ENCODE measurements at regions not wholly inside any gene's neighbourhood (a gene's known extent, or its start where the extent isn't known, plus 50 kb on each side); places are given as distances from the start of the nearest gene placed in this dataset.
"Not testable (repeated sequence)": the region's sequence is repeated elsewhere in the genome, so short reads cannot be mapped to it uniquely, and the experiment has no call there.

DNA sequence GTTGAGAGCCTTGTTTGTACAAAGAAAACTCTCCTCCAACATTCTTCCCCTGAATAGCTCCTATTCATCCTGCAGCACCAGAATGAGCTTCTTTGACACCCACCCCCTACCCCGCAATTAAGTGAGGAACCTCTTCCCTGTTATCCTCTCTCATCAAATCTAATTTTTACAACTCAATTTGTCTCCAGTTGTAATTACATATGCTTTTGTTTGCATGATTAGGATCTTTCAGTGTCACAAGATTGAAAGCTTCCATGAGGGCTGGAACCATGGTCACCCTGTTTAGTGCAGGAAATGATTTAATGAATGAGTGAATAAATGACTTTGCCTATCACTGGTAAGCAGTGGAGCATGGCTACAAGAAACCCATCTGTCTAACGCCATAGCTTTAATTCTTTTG, 334.6 kb upstream of the KLHL29 start:
- Histone ChIP-seq H3K36me3 (no peaks in the 10 kb centered on the region), H3K27me3 (no peaks in the 10 kb centered on the region), H3K9me3 (no peaks in the 10 kb centered on the region), H3K4me1 (no peaks in the 10 kb centered on the region), H3K4me3 (no peak overlapping the region), H3K27ac (no peak overlapping the region)
- TF ChIP-seq POLR2A (IDR thresholded peaks at IDR 0.05) (no peak), CTCF (IDR thresholded peaks at IDR 0.05) (no peak), POLR2AphosphoS5 (IDR thresholded peaks at IDR 0.05; ENCODE audit: insufficient read depth in 1 of 2, low read depth in 1 of 2) (no peak)
- no peak for DNase-seq (ENCODE audit: extremely low spot score in 2 of 2)
- intact Hi-C loops (cut with DNase I), result no loop called here

DNA sequence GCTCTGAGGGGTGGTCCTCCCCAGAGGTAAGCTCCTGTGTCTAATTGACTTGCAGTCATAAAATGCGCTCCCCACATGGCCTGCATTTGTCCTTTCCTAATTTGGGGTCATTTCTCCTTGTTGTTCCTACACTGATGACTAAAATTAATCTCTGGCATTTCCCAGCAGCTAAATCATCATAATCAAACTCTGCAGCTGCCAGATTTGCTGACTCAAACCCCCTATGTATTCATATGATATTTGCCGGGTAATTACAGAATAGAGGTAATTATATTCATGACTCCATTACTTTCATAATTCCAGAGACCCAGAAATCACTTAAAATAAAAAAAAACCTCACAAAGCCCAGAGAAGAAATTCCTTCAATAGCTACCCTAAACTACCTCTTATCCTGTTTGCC, 331.4 kb upstream of the KLHL29 start:
- no peak for DNase-seq (ENCODE audit: extremely low spot score in 2 of 2)
- H3K9me3 ChIP-seq, result no peaks in the 10 kb centered on the region
- intact Hi-C loops (cut with DNase I), result no loop called here
- no peaks in the 10 kb centered on the region for H3K27me3 ChIP-seq
- no peak overlapping the region for H3K27ac ChIP-seq
- H3K4me1 ChIP-seq, result no peaks in the 10 kb centered on the region
- no peaks in the 10 kb centered on the region for H3K36me3 ChIP-seq
- no peak overlapping the region for H3K4me3 ChIP-seq
- no peak for TF ChIP-seq POLR2A (IDR thresholded peaks at IDR 0.05)
- no peak for TF ChIP-seq POLR2AphosphoS5 (IDR thresholded peaks at IDR 0.05; ENCODE audit: insufficient read depth in 1 of 2, low read depth in 1 of 2)
- TF ChIP-seq CTCF (IDR thresholded peaks at IDR 0.05), result no peak

- TF ChIP-seq POLR2A (IDR thresholded peaks at IDR 0.05) (no peak), CTCF (IDR thresholded peaks at IDR 0.05) (no peak)
- DNase-seq (ENCODE audit: extremely low spot score in 2 of 2), result no peak
- Histone ChIP-seq H3K36me3 (no peaks in the 10 kb centered on the region), H3K9me3 (no peaks in the 10 kb centered on the region), H3K4me3 (no peak overlapping the region), H3K4me1 (no peaks in the 10 kb centered on the region), H3K27me3 (no peaks in the 10 kb centered on the region), H3K27ac (no peak overlapping the region)
- intact Hi-C loops (cut with DNase I), result no loop called here
These were observed 329.7 kb upstream of the KLHL29 start for GRCh38 chr2:23055251-23055650.

DNA sequence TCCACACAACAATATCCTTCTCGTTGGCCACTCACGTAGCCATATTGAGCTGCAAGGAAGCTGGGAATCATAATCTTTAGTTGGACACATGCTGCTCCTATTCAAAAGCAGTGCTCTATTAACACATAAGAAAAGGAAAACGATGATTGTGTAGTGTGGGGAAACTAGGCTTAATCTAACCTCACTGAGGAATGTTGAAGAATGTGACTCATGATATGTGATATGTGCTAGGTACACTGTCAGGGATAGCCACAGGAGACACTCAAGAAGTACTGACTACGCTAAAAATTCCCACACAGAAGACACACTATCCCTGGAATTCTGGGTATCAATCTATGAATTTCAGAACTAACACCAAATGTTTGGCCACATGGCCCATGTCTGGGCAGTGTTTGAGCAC, 328.1 kb upstream of the KLHL29 start:
- intact Hi-C loops (cut with DNase I); DNase-seq (ENCODE audit: extremely low spot score in 2 of 2); H3K27ac ChIP-seq: not testable (repeated sequence)

GRCh38 chr2:23058435-23058834, 326.5 kb upstream of the KLHL29 start:
- Histone ChIP-seq H3K27ac (no peak overlapping the region), H3K4me1 (no peaks in the 10 kb centered on the region), H3K9me3 (no peaks in the 10 kb centered on the region), H3K4me3 (no peak overlapping the region), H3K27me3 (no peaks in the 10 kb centered on the region), H3K36me3 (no peaks in the 10 kb centered on the region)
- intact Hi-C loops (cut with DNase I), result no loop called here
- TF ChIP-seq POLR2A (IDR thresholded peaks at IDR 0.05) (no peak), CTCF (IDR thresholded peaks at IDR 0.05) (no peak), POLR2AphosphoS5 (IDR thresholded peaks at IDR 0.05; ENCODE audit: insufficient read depth in 1 of 2, low read depth in 1 of 2) (no peak)
- no peak for DNase-seq (ENCODE audit: extremely low spot score in 2 of 2)

More for the DNA sequence above, 328.1 kb upstream of the KLHL29 start:
- H3K4me1 ChIP-seq, H3K9me3 ChIP-seq, H3K4me3 ChIP-seq, H3K27me3 ChIP-seq, H3K36me3 ChIP-seq: not testable (repeated sequence)

- Histone ChIP-seq H3K4me1 (peaks cover 4% of the 10 kb centered on the region), H3K27me3 (no peaks in the 10 kb centered on the region), H3K9me3 (no peaks in the 10 kb centered on the region), H3K4me3 (no peak overlapping the region), H3K27ac (no peak overlapping the region), H3K36me3 (no peaks in the 10 kb centered on the region)
- intact Hi-C loops (cut with DNase I), result no loop called here
- DNase-seq (ENCODE audit: extremely low spot score in 2 of 2), result no peak
- no peak for TF ChIP-seq POLR2AphosphoS5 (IDR thresholded peaks at IDR 0.05; ENCODE audit: insufficient read depth in 1 of 2, low read depth in 1 of 2)
- no peak for TF ChIP-seq POLR2A (IDR thresholded peaks at IDR 0.05)
- TF ChIP-seq CTCF (IDR thresholded peaks at IDR 0.05), result no peak
These were observed 319.8 kb upstream of the KLHL29 start for GRCh38 chr2:23065210-23065609.

All from vagina (tissue), 2 donors.